Astrocyte of the spinal cord (primary cell): ENCODE measurements at regions not wholly inside any gene's neighbourhood (a gene's known extent, or its start where the extent isn't known, plus 50 kb on each side); places are given as distances from the start of the nearest gene placed in this dataset.

ENCODE experiments used
- DNase-seq: peaks from one replicate; pipeline ENCODE4 v3.0.0; 2011; ENCODE audit warnings: low read depth, low spot score
- H3K4me3 ChIP-seq: 2 replicates; pipeline ENCODE4 v1.5.1; 2011; ENCODE audit warnings: low read depth, mild to moderate bottlenecking, low read length, moderate library complexity
- in situ Hi-C: cut with HindIII; loops from 2 replicates; pipeline ENCODE4 v1.10.0; 2017; ENCODE audit warnings: low sequenced_read_pairs
- TF ChIP-seq, protein P1 (sequence below): IDR thresholded peaks from 2 replicates; pipeline ENCODE4 v1.5.1; 2012; ENCODE audit warnings: low read depth, mild to moderate bottlenecking, low read length, inconsistent platforms

DNA sequence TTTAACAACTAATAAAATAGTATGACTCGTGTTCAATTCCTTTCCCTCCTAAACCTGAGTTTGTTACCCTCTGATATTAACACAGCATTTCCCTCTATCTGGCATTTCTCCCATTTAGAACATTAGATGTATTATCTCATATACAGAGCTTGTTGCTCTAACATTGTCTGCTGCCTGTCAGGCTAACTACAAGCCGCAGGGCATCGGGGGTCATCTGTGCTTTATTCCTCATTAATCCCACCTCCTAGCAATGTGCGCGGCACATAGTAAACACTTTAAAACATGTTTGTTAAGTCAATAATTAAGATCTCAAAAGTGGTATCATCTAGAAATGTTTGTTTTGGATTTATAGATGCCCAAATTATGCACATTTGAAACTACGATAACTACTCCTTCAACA lies 52.9 kb upstream of the NEBL start:
- TF ChIP-seq, protein P1, sequence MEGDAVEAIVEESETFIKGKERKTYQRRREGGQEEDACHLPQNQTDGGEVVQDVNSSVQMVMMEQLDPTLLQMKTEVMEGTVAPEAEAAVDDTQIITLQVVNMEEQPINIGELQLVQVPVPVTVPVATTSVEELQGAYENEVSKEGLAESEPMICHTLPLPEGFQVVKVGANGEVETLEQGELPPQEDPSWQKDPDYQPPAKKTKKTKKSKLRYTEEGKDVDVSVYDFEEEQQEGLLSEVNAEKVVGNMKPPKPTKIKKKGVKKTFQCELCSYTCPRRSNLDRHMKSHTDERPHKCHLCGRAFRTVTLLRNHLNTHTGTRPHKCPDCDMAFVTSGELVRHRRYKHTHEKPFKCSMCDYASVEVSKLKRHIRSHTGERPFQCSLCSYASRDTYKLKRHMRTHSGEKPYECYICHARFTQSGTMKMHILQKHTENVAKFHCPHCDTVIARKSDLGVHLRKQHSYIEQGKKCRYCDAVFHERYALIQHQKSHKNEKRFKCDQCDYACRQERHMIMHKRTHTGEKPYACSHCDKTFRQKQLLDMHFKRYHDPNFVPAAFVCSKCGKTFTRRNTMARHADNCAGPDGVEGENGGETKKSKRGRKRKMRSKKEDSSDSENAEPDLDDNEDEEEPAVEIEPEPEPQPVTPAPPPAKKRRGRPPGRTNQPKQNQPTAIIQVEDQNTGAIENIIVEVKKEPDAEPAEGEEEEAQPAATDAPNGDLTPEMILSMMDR: no peak
- no peak overlapping the region for H3K4me3 ChIP-seq
- in situ Hi-C loops: no loop called here
- no peak for DNase-seq

GRCh38 chr10:20948686-20949327 lies 51.7 kb upstream of the NEBL start:
- in situ Hi-C loops: no loop called here
- H3K4me3 ChIP-seq: no peak overlapping the region
- TF ChIP-seq, protein P1: no peak
- no peak for DNase-seq
